Upper lobe of left lung (tissue), 4 donors: ENCODE measurements at regions not wholly inside any gene's neighbourhood (a gene's known extent, or its start where the extent isn't known, plus 50 kb on each side); places are given as distances from the start of the nearest gene placed in this dataset.

Experiments
- EP300 ChIP-seq, 4 donors: sonication (generic); formaldehyde crosslinking; IDR thresholded peaks; one replicate each; pipeline ENCODE4 v1.5.1; 2017; ENCODE audit warnings: antibody characterized with exemption in 4 of 4, control low read depth in 2 of 4
- POLR2A ChIP-seq, 4 donors: fragments of 450-650 bp; IDR thresholded peaks; one replicate each; pipeline ENCODE4 v1.5.1; 2016 to 2017; ENCODE audit warnings: antibody characterized with exemption in 4 of 4, mild to moderate bottlenecking in 2 of 4
- POLR2AphosphoS5 ChIP-seq, 2 donors: sonication (generic); formaldehyde crosslinking; IDR thresholded peaks; one replicate each; pipeline ENCODE4 v1.5.1; 2017; ENCODE audit warnings: antibody characterized with exemption in 2 of 2
- TF ChIP-seq, protein P1 (sequence below), 6 experiments: fragments of 450-650 bp in 4 of 6; fragments of 200-600 bp in 2 of 6; sonication (generic) in 2 of 6; IDR thresholded peaks; one replicate each; pipeline ENCODE4 v1.5.1; 2016 to 2019; ENCODE audit warnings: antibody characterized with exemption in 6 of 6

DNA sequence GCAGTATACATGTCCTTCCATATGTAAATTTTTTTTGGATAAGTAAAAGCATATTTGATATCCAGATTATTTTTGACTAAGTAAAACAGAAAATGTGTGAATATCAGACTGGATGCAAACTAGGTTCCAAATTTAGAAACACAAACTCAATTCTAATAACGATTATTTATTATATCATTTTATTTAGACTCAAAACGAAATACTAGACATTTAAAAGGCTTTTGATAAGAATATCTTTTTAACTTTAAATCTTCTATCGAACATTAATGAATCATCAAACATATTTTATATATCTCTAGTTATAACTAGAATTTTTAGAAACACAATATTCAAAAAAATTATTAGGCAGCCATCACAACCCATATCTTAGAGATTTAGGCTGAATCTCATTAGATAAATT, 195.2 kb upstream of the KCND2 start:
- TF ChIP-seq, protein P1, sequence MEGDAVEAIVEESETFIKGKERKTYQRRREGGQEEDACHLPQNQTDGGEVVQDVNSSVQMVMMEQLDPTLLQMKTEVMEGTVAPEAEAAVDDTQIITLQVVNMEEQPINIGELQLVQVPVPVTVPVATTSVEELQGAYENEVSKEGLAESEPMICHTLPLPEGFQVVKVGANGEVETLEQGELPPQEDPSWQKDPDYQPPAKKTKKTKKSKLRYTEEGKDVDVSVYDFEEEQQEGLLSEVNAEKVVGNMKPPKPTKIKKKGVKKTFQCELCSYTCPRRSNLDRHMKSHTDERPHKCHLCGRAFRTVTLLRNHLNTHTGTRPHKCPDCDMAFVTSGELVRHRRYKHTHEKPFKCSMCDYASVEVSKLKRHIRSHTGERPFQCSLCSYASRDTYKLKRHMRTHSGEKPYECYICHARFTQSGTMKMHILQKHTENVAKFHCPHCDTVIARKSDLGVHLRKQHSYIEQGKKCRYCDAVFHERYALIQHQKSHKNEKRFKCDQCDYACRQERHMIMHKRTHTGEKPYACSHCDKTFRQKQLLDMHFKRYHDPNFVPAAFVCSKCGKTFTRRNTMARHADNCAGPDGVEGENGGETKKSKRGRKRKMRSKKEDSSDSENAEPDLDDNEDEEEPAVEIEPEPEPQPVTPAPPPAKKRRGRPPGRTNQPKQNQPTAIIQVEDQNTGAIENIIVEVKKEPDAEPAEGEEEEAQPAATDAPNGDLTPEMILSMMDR (IDR thresholded peaks at IDR 0.05), result no peak
- TF ChIP-seq POLR2AphosphoS5 (IDR thresholded peaks at IDR 0.05) (no peak), EP300 (IDR thresholded peaks at IDR 0.05) (no peak), POLR2A (IDR thresholded peaks at IDR 0.05) (no peak)
